ENCODE measurements at regions not wholly inside any gene's neighbourhood (a gene's known extent, or its start where the extent isn't known, plus 50 kb on each side); places are given as distances from the start of the nearest gene placed in this dataset.

DNA sequence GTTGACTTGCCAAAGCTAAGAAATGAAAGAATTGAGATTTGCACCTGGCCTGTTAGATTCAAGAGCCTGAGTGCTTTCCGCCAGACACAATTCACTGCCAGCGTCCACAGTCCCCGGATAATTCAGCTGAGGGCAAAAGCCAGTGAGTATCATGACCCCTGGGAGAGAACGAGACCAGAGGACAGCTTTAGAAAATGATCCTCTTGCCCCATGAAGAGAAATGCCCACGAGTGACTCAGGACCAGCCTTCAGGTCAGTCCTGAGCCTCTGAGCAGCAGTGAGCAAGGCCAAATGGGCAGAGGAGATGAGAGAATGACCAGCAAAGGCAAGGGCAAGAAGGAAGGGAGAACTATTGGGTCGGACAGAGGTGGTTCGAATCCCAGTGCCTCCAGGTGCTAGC is 273.5 kb downstream of the FAM43A start:
- TF ChIP-seq POLR2AphosphoS5 (IDR thresholded peaks at IDR 0.05; ENCODE audit: low read depth, low read length) (no peak), POLR2A (IDR thresholded peaks at IDR 0.05; ENCODE audit: low read depth, low read length) (no peak), TAF1 (IDR thresholded peaks at IDR 0.05; ENCODE audit: low read depth, low read length) (no peak)

All from GM12891 (cell line).